Endothelial cell of hepatic sinusoid (primary cell): ENCODE measurements at regions not wholly inside any gene's neighbourhood (a gene's known extent, or its start where the extent isn't known, plus 50 kb on each side); places are given as distances from the start of the nearest gene placed in this dataset.

Experiments
- in situ Hi-C: cut with HindIII; loops from 2 replicates; pipeline ENCODE4 v1.10.0; 2017; ENCODE audit warnings: low sequenced_read_pairs

DNA sequence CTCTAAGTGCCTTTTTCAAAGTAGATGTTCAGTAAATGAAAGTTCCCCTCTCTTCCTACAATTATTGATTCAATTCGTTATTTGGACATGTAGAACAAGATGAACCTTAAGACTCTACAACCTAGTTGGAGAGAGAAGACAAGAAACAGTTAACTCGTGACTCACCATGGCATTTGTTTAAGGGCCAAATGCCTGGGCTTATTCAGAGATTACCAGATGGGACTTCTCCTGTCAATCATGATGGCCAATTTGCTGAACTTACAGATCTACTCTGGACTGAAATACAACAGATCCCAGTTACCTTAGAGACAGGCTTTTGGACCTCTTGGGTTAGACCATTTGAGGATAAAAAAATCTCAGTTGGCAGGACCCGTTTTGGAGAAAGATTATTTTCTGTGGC is 93.5 kb downstream of the C1orf94 start:
- in situ Hi-C loops: no loop called here

DNA sequence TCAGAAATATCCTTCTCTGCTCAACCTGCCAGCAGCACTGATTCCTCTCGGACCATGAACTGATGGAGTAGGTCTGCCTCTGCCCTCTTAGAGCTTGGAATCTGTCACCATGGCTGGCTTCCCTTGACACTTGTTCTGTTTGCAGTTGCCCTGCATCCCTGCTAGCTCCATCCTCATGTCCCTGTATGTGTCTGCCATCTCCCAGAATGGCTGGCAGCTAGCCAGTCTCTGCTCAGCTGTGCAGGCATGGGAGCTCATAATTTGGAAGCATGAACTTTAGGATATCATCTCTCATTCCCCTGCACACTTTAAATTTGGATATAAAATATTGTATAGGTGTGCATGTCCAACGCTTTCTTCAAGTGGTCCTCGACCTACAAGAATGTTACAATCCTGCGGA is 95.4 kb downstream of the C1orf94 start:
- in situ Hi-C loops: no loop called here

DNA sequence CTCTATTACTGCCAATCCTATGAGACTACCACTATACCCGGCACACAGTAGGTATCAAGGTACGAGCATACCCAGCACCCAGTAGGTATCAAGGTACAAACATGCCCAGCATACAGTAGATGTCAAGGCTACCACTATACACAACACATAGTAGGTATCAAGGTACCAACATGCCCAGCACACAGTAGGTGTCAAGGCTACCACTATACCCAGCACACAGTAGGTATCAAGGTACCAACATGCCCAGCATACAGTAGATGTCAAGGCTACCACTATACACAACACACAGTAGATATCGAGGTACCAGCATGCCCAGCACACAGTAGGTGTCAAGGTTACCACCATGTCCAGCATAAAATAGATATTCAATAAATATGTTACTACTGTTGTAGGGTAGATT is 98.4 kb downstream of the C1orf94 start:
- in situ Hi-C loops: no loop called here

DNA sequence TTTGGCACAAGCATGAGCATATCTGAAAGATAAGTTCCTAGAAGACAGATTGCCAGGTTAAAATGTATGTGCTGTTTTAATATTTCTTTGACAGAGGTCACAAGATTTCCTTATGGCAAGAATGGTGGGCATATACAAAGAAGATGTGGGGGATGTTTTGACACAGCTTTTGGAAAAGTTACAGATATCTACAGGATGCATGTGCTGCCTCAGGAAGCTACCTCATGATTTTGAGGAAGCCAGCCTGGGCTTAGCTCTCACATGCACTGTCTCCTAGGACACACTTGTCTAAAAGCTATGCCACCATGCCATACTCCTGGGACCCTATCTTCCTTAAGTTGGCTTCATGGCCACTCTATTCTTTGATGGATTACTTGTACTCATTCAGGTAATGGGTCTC is 99.9 kb downstream of the C1orf94 start:
- in situ Hi-C loops: no loop called here

DNA sequence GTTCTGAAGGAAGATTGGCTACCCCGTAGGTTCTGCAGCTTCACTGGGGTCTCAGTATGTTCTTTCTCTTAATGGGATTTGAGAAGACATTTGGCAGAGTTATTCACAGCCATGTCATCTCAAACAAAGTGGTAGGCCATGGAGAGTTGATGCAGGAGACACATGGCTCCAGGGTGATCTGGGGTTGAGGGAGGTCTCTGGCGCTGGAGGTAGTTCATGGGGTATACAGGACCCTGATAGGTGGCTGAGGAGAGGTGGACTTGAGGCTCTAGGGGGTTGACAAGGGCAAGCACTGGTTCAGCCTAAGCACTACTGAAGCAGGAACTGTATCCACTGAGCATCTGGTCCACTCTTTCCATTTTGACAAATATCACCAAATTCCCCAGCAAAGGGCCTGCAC is 100.4 kb downstream of the C1orf94 start:
- in situ Hi-C loops: no loop called here

DNA sequence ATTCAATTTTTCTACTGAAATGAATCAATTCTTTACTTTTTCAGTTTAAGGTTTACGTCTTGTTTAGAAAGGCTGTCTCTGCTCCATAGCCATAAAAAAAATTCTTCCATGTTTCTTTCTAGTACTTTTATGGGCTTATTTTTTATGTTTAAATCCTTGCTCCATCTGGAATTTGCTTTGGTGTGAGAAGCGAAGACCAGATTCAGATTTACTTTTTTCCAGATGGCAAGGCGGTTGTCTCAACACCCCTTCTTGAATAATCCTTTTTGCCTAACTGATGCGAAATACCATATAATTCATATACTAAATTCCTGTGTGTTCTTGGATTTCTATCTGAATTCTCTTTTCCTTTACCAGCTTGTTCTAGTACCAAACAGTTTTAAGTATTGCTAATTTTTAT is 101.5 kb downstream of the C1orf94 start:
- in situ Hi-C loops: no loop called here

DNA sequence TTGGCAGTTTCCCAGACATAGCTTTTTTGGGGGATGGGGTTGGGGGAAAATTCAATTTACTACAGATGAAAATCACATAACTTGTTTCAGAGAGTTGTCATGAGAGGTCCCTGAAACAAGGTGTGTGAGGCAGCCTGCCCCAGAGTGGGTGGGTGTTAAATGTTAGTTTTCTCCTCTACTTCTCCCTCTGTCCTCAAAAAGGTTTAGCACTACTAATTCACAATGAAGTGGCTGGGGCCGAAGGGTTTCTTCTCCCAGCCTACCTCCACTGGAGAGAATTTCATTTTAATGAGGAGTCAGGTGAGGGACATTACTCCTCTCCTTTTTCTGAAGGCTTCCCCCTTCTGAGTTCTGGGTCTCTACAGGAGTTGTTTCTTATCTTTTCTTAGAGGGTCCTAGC is 103.3 kb downstream of the C1orf94 start:
- in situ Hi-C loops: no loop called here

DNA sequence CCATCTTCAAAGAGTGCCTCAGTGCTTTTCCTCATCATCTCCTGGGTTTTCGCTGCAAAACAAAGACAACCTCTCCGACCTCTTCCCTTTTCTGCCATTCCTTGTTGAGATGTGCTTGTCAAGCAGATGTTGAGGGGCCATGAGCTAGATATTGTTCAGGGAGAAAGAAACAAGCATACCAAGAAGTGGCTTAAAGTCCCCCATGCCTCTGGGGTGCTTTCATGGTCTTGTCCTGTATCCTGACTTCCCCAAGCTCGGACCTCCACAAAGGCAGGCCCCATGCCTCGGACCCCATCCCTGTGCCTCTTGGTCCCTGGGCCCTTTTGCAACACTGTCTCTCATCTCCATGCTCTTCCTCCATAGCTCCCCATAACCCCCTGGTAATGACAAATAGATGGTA is 103.8 kb downstream of the C1orf94 start:
- in situ Hi-C loops: no loop called here

DNA sequence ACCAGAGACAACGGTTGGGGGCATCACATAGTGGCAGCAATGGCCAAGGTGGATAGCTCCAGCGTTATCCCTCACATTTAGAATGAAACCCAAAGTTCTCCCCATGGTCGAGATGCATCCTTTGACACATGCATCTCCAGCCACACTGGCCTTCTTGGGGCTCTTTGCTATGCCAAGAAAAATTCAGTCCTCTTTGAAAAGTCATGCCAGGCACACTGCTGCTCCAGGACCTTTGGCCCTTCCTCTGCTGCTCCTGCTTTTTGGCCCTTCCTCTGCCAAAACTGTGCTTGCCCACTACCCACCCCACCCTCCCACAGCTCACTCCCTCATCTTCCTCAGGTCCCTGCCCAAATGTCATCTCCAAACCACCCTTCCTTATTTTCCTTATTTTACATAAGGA is 106.4 kb downstream of the C1orf94 start:
- in situ Hi-C loops: no loop called here

DNA sequence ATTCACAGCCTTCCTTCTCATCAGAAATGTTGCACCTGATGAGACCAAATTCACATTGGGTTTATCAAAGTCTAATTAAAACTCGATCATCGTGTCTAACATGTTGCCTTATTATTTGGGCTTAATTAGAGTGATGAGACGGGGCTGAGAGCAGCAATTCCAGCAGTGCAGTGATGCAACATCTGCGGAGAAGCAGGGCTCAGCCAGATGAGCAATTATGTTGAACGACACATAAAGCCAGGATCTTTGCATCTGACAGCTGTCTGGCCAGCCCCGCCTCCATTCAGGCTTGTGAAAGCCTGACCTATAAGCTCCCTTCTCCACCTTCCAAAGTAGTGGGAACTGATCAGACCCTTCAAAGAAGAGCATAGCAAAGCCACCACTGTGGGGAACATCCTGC is 109.8 kb downstream of the C1orf94 start:
- in situ Hi-C loops: no loop called here

DNA sequence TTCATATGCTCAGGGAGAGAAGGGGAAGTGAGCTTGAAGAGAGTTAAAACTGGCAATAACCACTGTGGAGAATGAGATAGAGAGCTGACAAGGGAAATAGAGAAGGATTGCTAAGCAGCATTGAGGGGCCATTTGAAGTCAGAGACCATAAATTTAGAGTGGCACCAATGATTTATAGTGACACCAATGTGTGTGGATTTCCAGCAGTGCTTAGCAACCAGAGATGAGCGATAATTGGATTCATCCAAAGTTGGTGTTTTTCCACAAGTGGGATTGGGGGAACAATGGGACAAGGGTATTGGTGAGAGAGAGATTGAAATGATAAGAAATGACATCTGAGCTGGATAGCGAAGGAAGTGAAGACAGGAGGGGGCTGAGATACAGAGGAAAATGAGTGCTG is 114.1 kb downstream of the C1orf94 start:
- in situ Hi-C loops: no loop called here

DNA sequence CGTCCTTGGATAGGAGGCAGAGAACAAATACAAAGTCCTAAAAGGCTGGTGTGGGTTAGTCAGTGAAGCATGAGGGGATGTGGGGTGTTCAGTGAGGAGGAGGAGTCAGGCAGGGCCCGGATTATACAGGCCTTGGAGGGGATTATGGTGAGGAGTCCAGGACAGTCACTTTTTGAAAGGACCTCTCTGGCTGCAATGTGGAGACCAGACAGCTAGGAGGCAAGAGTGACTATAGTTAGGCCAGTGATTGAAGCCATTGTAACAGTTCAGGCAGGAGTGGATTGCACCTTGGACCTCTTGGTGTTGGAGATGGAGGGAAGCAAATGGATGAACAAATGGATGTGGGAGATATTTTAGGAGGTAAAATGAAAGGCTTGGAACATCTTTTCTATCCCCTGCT is 115.8 kb downstream of the C1orf94 start:
- in situ Hi-C loops: no loop called here

DNA sequence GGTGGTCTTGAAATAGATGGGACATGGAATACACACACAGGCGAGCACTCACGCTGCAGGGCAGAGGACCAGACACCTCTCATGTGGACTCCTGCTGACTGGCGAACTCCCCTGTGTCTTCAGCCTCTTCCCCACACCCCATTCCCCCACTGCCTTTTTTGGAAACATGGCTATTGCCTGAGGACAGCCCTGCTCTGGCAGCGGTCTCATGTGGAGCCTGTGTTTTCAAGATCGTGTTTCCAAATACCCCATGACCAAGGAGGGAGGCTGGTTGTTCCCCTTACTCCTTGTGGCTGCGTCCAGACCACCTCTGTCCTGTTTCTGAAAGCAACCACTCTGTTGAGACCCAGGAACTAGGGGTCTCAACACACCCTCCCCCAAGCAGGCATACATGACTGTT is 119.4 kb downstream of the C1orf94 start:
- in situ Hi-C loops: no loop called here

DNA sequence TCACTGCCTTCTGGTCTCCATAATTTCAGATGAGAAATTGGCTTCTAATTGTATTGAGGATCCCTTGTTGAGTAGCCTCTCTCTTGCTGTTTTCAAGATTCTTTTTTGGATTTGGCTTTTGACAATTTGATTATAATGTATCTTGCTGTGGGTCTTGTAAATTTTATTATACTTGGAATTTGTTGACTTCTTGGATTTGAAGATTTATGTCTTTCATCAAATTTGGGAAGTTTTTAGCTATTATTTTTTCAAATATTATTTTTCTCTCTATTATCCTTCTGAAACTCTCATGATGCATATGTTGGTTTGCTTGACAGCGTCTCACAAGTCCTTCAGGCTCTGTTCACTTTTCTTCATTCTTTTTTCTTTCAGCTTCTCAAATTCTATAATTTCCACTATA is 126.1 kb downstream of the C1orf94 start:
- in situ Hi-C loops: no loop called here

DNA sequence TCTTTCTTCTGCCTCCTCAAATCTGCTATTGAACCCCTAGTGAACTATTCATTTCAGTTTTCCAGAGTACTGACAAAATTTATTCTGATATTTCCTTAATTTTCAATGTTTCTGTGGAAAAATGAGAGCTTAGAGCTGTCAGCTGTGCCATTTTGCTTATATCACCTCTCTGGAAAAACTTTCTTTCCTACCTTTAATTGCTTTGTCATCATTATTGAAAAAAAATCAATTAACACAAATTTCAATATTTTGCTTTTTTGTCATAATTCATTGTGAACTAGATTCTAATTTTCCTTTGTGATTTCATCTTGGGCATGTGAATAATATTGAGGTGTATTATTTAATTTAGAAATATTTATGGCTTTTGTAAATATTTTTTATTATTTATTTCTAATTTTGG is 126.5 kb downstream of the C1orf94 start:
- in situ Hi-C loops: no loop called here

DNA sequence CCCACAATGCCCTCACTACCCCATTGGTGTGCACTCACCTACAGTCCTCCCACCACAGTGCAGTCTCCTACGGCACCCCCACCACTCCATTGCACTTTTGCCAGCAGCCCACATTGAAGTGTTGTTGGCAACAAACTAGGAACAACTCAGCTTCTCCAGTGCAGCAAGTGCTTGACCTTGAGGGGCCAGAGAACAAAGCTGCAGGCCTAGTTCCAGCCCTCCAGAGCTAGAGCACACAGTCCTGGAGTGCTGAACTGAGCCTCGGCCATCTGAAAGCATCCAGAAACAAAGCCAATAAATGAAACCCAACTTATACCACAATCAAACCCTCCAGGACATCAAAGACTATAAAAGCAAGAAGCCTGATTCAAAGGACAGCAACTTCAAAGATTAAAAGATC is 129.9 kb downstream of the C1orf94 start:
- in situ Hi-C loops: no loop called here

DNA sequence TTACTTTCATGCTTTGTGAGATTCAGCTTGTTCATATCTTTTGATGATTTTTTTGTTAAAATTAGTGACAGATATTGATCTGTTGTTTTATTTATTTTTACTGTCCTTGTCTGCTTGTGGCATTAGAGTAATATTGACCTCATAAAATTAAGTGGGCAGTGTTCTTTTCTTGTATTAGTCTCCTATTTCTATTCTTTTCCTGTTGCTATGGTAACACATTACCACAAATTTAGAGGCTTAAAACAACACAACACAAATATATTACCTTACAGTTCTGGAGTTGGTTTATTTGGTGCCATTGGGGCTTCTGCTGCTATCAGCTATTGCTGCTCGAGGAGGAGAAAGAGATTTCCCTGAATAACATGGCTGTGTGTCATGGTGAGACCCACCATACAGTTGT is 135.7 kb downstream of the C1orf94 start:
- in situ Hi-C loops: no loop called here

DNA sequence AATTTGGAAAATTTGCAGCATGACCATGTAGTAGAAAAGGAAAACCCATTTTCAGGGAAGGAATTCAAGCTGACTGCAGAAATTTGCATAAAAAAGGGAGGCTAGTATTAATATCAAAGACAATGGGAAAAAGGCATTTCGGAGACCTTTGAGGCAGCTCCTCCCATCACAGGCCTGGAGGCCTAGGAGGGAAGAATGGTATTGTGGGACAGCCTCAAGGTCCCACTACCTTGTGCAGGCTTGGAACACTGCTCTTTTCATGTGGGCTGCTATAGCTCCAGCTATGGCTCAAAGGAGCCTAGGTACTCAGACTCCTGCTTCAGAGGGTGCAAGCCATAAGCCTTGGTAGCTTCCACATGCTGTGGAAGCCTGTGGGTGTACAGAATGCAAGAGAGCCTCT is 139.3 kb downstream of the C1orf94 start:
- in situ Hi-C loops: no loop called here

DNA sequence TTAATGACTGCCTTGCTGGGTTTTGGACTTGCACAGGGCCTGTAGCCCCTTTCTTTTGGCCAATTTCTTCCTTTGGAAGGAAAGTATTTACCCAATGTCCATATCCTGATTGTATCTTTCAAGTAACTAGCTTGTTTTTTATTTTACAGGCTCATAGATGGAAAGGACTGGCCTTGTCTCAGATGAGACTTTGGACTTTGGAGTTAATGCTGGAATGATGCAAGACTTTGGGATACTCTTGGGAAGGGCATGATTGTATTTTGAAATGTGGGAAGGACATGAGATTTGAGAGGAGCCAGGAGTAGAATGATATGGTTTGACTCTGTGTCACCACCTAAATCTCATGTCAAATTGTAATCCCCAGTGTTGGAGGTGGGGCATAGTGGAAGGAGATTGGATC is 140.1 kb downstream of the C1orf94 start:
- in situ Hi-C loops: no loop called here

DNA sequence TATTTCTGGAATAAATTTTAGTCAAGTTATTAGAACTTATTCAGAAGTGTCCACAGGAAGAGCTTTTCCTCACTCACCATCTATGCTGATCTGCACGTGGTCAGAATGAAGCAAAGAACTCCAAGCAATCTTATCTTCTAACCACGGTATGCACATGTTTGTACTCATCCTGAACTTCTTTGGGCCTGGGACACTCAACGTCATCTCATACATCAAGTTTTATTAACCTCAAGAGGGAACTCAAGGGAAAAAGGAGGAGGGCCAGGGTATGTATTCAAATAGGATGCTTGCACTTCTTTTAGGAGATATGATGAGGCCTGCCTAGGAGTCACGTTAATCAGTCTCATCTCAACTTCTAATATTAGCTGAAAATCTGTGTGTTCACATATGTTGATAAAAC is 142.5 kb downstream of the C1orf94 start:
- in situ Hi-C loops: no loop called here

DNA sequence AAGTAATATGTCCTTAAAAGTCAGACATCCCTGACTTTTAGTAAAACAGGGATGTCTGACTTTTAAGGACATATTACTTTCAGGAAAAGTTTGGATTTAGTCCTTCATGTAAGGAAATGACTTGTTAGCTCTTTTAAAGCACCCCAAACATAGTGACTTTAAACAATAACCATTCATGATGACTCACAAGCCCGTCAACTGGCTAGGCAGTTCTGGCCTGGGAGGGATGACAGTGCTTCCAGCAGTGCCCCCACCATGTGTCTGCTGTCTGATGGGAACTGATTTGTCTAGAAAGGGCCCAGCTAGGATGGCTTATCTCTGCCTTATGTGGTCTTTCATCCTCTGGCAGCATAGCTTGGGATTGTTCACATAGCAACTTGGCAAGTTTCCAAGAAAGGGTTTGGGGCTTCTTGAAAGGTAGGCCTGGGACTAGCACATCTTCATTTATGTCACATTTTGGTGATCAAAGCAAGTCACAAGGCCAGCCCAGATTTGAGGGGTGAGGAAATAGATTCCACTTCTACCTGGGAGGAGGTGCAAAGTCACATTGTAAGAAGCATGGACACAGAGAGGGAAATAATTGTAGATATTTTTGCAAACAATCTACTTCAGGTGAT is 143.5 kb downstream of the C1orf94 start:
- in situ Hi-C loops: no loop called here

DNA sequence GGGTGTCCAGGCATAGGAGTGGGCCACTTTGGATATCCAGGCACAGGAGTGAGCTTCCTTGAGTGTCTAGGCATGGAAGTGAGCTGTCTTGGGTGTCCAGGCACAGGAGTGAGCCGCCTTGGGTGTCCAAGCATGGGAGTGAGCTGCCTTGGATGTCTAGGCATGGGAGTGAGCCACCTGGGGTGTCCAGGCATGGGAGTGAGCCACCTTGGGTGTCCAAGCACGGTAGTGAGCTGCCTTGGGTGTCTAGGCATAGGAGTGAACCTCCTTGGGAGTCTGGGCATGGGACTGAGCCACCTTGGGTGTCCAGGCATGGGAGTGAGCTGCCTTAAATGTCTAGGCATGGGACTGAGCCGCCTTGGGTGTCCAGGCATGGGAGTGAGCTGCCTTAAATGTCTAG is 146.3 kb downstream of the C1orf94 start:
- in situ Hi-C loops: no loop called here

DNA sequence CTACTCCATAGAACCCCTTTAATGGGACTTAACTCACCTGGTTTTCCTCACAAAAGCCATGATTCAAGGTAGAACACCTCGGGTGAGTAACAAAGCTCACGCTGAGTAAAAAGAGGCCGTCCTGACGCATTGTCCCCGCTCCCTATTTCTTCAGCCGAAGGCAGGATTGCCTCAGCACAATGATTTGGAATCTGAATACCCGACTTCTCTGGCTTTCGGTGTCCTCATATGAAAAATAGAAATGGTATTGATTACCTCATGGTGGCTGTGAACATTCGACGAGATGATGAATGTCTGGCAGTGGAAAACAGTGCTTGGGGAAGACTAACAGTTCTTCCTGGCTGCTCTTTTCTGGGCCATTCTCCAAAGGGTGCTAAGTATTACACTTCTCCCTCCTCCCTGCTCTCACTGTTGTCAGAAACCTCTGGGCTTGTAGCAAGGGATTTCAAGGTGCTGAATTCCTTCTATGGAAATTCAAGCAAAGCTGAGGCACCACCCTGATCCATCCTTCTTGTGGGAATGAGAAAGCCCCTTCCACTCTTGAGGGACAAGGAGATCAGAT is 148.3 kb downstream of the C1orf94 start:
- in situ Hi-C loops: no loop called here
